GM10248 (cell line): ENCODE measurements at regions not wholly inside any gene's neighbourhood (a gene's known extent, or its start where the extent isn't known, plus 50 kb on each side); places are given as distances from the start of the nearest gene placed in this dataset.

ENCODE experiments used
- CTCF ChIA-PET: fragments of 300-600 bp; sonication (Branson Sonifier 250); formaldehyde crosslinking; extraction: SDS; loops from one replicate; lab custom pipeline; 2021; ENCODE audit warnings: antibody characterized with exemption; lab: Yijun Ruan, JAX
- POLR2A ChIA-PET: fragments of 350-650 bp; sonication (Branson Sonifier 250); formaldehyde crosslinking; extraction: SDS; loops from one replicate; lab custom pipeline; 2020; ENCODE audit warnings: antibody characterized with exemption; lab: Yijun Ruan, JAX
- DNase-seq: peaks from one replicate; pipeline ENCODE4 v3.0.0; 2012; ENCODE audit errors: extremely low spot score
- TF ChIP-seq, protein P1 (sequence below): IDR thresholded peaks from 2 replicates; pipeline ENCODE4 v1.5.1; 2012; ENCODE audit warnings: mild to moderate bottlenecking, low read depth; ENCODE audit errors: extremely low read depth, missing control alignments, control extremely low read depth

DNA sequence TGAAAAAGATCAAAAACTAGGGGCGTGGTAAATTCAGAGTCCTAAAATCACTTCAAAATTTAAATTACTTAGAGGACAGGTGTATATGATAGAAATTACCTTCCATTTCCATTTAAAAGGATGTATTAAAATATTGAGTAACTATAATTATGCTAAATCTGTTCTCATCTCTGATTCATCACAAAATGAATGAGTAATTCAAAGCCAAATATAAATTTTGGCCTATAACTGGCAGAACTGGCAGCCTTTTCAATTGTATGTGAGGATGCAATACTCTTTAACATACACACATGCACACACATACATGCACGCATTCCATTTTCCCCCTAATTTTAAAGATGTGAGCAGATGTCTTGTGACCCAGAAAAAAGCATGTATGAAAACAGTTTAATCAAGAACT lies 194.6 kb downstream of the EPM2A start:
- DNase-seq = no peak
- ChIA-PET CTCF (no interaction called here), POLR2A (no interaction called here)
- TF ChIP-seq, protein P1, sequence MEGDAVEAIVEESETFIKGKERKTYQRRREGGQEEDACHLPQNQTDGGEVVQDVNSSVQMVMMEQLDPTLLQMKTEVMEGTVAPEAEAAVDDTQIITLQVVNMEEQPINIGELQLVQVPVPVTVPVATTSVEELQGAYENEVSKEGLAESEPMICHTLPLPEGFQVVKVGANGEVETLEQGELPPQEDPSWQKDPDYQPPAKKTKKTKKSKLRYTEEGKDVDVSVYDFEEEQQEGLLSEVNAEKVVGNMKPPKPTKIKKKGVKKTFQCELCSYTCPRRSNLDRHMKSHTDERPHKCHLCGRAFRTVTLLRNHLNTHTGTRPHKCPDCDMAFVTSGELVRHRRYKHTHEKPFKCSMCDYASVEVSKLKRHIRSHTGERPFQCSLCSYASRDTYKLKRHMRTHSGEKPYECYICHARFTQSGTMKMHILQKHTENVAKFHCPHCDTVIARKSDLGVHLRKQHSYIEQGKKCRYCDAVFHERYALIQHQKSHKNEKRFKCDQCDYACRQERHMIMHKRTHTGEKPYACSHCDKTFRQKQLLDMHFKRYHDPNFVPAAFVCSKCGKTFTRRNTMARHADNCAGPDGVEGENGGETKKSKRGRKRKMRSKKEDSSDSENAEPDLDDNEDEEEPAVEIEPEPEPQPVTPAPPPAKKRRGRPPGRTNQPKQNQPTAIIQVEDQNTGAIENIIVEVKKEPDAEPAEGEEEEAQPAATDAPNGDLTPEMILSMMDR = no peak

DNA sequence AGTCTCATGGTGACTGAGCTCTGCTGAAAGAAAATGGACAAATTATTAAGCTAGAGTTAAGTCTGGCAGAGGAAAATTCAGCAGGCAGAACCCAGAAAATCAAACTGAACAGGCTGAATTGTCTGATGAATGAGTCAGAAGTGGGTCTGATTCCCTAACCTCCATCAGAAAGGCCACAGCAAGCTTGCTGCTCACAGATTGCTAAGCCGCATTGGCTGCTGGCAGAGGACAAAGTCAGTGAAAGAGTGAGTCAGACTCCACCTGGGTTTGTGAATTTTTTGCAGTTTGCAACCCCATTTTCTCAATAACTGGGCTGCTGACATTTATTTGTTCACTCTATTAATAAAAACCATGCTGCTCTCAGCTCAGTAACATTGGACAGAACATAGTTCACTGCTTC lies 191.3 kb downstream of the EPM2A start:
- ChIA-PET CTCF (interaction anchor here (0.8 to 2.6 kb wide), 2 partner anchors 21 to 94 kb away, joined by 3 to 7 read pairs; no protein-coding TSS in a partner anchor), POLR2A (no interaction called here)
- DNase-seq = no peak
- TF ChIP-seq, protein P1 = no peak

DNA sequence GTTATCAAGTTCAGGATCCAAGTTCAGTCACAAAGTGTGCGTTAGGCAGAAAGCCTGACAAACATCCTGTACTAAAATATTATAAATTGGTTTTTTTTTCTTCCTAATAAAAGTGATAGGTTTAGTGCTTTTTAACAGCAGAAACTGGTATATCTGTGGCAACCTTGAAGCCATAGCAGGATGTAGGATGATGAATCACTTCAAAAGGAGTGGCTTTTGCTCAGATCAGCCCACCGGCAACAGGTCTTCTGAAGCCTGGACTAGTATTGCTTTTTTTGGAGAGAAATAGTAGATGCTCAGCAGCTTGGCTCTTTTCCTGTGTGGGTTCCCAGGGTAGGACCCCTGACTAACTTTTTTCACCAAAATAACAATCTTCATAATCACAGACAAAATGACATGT lies 190.8 kb downstream of the EPM2A start:
- TF ChIP-seq, protein P1 = no peak
- DNase-seq = no peak
- ChIA-PET POLR2A (no interaction called here), CTCF (interaction anchor here (2.6 kb wide), 1 partner anchor 20 kb away, joined by 7 read pairs; no protein-coding TSS in a partner anchor)

DNA sequence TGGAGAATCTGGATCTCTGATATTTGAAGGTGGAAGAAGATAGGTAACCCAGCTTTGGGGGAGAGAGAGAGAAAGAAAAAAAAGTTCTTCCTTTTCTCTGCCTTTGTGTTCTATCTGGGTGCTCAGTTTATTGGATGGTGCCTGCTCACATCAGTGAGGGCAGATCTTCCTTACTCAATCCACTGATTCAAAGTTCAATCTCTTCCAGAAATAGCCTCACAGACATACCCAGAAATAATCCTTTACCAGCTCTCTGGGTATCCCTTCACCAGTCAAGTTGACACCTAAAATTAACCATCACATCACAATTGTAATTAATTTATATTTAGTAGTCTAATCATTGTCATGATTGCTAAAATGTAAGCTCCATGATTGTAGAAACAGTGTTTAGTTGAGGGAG lies 189.1 kb downstream of the EPM2A start:
- ChIA-PET POLR2A (no interaction called here), CTCF (interaction anchor here (1.3 to 2.6 kb wide), 4 partner anchors 8 to 18 kb away, joined by 4 to 7 read pairs (median 4); no protein-coding TSS in a partner anchor)
- TF ChIP-seq, protein P1 = no peak
- no peak for DNase-seq

DNA sequence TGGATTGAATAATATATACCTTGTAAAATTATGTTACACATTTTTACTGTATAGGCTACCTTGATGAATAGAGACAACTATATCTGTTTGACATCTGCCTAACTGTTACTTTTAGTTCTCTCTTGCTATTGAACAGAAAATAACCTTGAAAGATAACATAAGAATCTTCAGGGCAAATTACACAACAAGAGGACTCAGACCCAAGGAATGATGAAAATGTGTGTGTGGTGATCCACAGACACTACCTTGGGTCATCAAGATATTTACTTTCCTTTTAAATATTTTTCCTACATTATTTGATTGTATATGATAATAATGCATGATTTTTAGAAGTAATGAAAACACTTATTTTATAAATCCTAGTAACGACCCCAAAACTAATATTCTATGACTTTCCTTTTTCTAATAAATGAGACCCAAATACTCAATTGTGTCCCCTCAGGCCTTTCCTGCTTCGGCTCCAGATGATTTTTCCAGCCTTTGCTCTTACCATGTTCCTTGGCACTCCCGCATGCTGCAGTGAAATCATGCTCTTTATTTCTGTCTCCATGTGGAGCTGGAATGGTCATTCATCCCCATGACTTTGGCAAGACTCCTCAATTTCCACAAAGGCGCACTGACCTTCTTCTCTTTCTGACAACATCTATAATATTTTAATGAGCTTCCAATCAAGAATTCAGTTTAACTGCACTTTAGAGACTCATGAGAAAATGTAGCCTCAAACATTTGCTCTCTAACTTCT lies 187.6 kb downstream of the EPM2A start:
- ChIA-PET CTCF (no interaction called here), POLR2A (no interaction called here)
- DNase-seq = no peak
- TF ChIP-seq, protein P1 = no peak

DNA sequence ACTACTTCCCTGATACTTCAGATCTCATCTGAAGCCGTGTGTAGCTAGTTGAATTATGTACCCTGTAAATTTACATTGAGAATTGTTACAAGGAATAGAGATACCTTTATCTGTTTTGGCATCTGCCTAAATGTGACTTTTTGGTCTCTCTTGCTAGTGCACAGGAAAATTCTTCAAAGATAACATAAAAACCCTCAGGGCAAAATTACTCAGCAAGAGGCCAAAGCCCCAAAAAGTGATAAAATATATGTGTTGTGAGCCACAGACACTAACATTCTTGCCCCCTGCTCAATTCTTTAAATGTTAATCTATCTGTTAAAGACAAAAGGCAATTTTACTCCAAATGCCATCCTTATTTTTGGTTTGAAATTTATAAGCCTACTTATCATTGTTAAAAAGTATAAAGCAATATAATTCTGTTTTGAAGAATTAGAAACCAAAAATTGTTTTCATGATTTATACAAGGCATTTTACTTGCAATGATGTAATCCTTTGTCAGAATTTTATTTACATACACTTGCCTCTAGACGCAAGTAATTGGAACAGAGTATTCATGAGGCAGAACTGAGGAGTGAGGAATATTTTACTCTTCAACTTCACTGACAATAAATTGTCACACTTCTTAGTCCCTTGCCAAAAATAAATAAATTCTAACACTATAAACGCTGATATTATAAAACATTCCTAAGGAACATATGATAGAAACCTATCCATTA lies 186.2 kb downstream of the EPM2A start:
- POLR2A ChIA-PET = no interaction called here
- TF ChIP-seq, protein P1 = no peak
- no peak for DNase-seq
- CTCF ChIA-PET = no interaction called here
